ENCODE measurements at regions not wholly inside any gene's neighbourhood (a gene's known extent, or its start where the extent isn't known, plus 50 kb on each side); places are given as distances from the start of the nearest gene placed in this dataset.
"Not testable (repeated sequence)": the region's sequence is repeated elsewhere in the genome, so short reads cannot be mapped to it uniquely, and the experiment has no call there.

- no peak for DNase-seq
Observed at GRCh38 chr12:89289720-89290119, 62.6 kb downstream of the DUSP6 start.

- no peak for DNase-seq
Observed at GRCh38 chr12:89288959-89289358, 63.3 kb downstream of the DUSP6 start.

- no peak for DNase-seq
Observed at GRCh38 chr12:89286501-89286900, 65.8 kb downstream of the DUSP6 start.

GRCh38 chr12:89281539-89281867, 70.8 kb downstream of the DUSP6 start:
- no peak for DNase-seq

- DNase-seq: peak; percentile 45
Observed at GRCh38 chr12:89280833-89281538, 71.3 kb downstream of the DUSP6 start.

GRCh38 chr12:89279499-89279898, 72.8 kb downstream of the DUSP6 start:
- DNase-seq: no peak

- DNase-seq: no peak
Observed at GRCh38 chr12:89278862-89279261, 73.4 kb downstream of the DUSP6 start.

GRCh38 chr12:89278169-89278568, 74.1 kb downstream of the DUSP6 start:
- no peak for DNase-seq

- DNase-seq: no peak
Observed at GRCh38 chr12:89276860-89277259, 75.4 kb downstream of the DUSP6 start.

- DNase-seq: no peak
Observed at GRCh38 chr12:89273525-89273924, 78.8 kb downstream of the DUSP6 start.

GRCh38 chr12:89270548-89270947, 81.8 kb downstream of the DUSP6 start:
- DNase-seq: no peak

- DNase-seq: no peak
Observed at GRCh38 chr12:89269174-89269573, 83.1 kb downstream of the DUSP6 start.

GRCh38 chr12:89267404-89267803, 84.9 kb downstream of the DUSP6 start:
- DNase-seq: no peak

- DNase-seq: not testable (repeated sequence)
Observed at GRCh38 chr12:89266574-89267188, 85.6 kb downstream of the DUSP6 start.

- DNase-seq: no peak
Observed at GRCh38 chr12:89264837-89265236, 87.5 kb downstream of the DUSP6 start.

GRCh38 chr12:89263900-89264299, 88.4 kb downstream of the DUSP6 start:
- DNase-seq: no peak

- DNase-seq: no peak
Observed at GRCh38 chr12:89262855-89263552, 89.3 kb downstream of the DUSP6 start.

- DNase-seq: no peak
Observed at GRCh38 chr12:89261982-89262381, 90.3 kb downstream of the DUSP6 start.

GRCh38 chr12:89260841-89261637, 91.3 kb downstream of the DUSP6 start:
- no peak for DNase-seq

GRCh38 chr12:89259821-89260220, 92.5 kb downstream of the DUSP6 start:
- DNase-seq: no peak

- no peak for DNase-seq
Observed at GRCh38 chr12:89258240-89258969, 93.9 kb downstream of the DUSP6 start.

- no peak for DNase-seq
Observed at GRCh38 chr12:89257340-89257739, 95.0 kb downstream of the DUSP6 start.

- no peak for DNase-seq
Observed at GRCh38 chr12:89256060-89256459, 96.2 kb downstream of the DUSP6 start.

Data from right hindlimb (tissue), 1 donor.